GM23338 (cell line): ENCODE measurements at regions not wholly inside any gene's neighbourhood (a gene's known extent, or its start where the extent isn't known, plus 50 kb on each side); places are given as distances from the start of the nearest gene placed in this dataset.

ENCODE experiments used
- ATAC-seq: fragments of 200-7000 bp; cut with Tn5 transposase; 3 replicates; pipeline ENCODE4 v1.9.1; 2020
- DNase-seq: peaks from one replicate; pipeline ENCODE4 v3.0.0-alpha.2; 2015; ENCODE audit warnings: low spot score
- H2AFZ ChIP-seq: fragments of 200-600 bp; sonication (generic); 2 replicates; pipeline ENCODE4 v1.8.0; 2016; ENCODE audit warnings: antibody characterized with exemption, mild to moderate bottlenecking, moderate library complexity
- H3F3A ChIP-seq: fragments of 200-600 bp; sonication (generic); replicated peaks from 2 replicates; pipeline ENCODE4 v1.8.0; 2017; ENCODE audit warnings: antibody characterized with exemption, mixed run types, low read depth
- H3K27ac ChIP-seq: fragments of 200-600 bp; sonication (generic); 2 replicates; pipeline ENCODE4 v1.6.1; 2016; ENCODE audit warnings: low read depth
- H3K27me3 ChIP-seq: fragments of 200-600 bp; sonication (generic); 2 replicates; pipeline ENCODE4 v1.8.0; 2016; ENCODE audit warnings: mild to moderate bottlenecking, mixed run types, moderate library complexity; ENCODE audit not compliant: insufficient read depth
- H3K36me3 ChIP-seq: fragments of 200-600 bp; sonication (generic); 2 replicates; pipeline ENCODE4 v1.8.0; 2016; ENCODE audit warnings: mild to moderate bottlenecking; ENCODE audit not compliant: insufficient read depth
- H3K4me1 ChIP-seq: fragments of 200-600 bp; sonication (generic); 2 replicates; pipeline ENCODE4 v1.8.0; 2016; ENCODE audit warnings: mild to moderate bottlenecking, moderate library complexity; ENCODE audit not compliant: insufficient read depth
- H3K4me2 ChIP-seq: fragments of 200-600 bp; sonication (generic); 2 replicates; pipeline ENCODE4 v1.7.1; 2017; ENCODE audit warnings: mixed run types
- H3K4me3 ChIP-seq: fragments of 200-600 bp; sonication (generic); 2 replicates; pipeline ENCODE4 v1.6.1; 2016; ENCODE audit warnings: mixed run types
- H3K79me2 ChIP-seq: fragments of 200-600 bp; sonication (generic); replicated peaks from 2 replicates; pipeline ENCODE4 v1.8.0; 2017; ENCODE audit warnings: mild to moderate bottlenecking; ENCODE audit not compliant: insufficient read depth
- H3K9me2 ChIP-seq: fragments of 200-600 bp; sonication (generic); 2 replicates; pipeline ENCODE4 v1.8.0; 2017; ENCODE audit not compliant: insufficient read depth
- H4K20me1 ChIP-seq: fragments of 200-600 bp; sonication (generic); replicated peaks from 2 replicates; pipeline ENCODE4 v1.8.0; 2017; ENCODE audit warnings: mild to moderate bottlenecking; ENCODE audit not compliant: insufficient read depth
- H3K27ac Mint-ChIP-seq: 2 replicates; pipeline ENCODE4 v1.8.0; 2020; ENCODE audit warnings: inconsistent platforms, mild to moderate bottlenecking, moderate library complexity, mixed read lengths
- H3K27me3 Mint-ChIP-seq: 3 replicates; pipeline ENCODE4 v1.8.0; 2022; ENCODE audit warnings: low read depth, mild to moderate bottlenecking, moderate library complexity, mixed read lengths, inconsistent platforms; ENCODE audit not compliant: insufficient read depth, poor library complexity
- H3K36me3 Mint-ChIP-seq: 3 replicates; pipeline ENCODE4 v1.8.0; 2021; ENCODE audit warnings: low read depth, mild to moderate bottlenecking, inconsistent platforms, moderate library complexity, mixed read lengths
- H3K4me1 Mint-ChIP-seq: 3 replicates; pipeline ENCODE4 v1.8.0; 2020; ENCODE audit warnings: mild to moderate bottlenecking, inconsistent platforms, mixed read lengths
- H3K4me3 Mint-ChIP-seq: 3 replicates; pipeline ENCODE4 v1.8.0; 2021; ENCODE audit warnings: moderate library complexity, mild to moderate bottlenecking, inconsistent platforms, mixed read lengths
- H3K9me3 Mint-ChIP-seq: 3 replicates; pipeline ENCODE4 v1.8.0; 2020; ENCODE audit warnings: moderate library complexity, mild to moderate bottlenecking, inconsistent platforms, mixed read lengths
- CREB1 ChIP-seq: fragments of 250-450 bp; sonication (Bioruptor Pico); IDR thresholded peaks from 2 replicates; pipeline ENCODE4 v1.5.0; 2020; ENCODE audit warnings: low read depth, mild to moderate bottlenecking, moderate library complexity
- EZH2 ChIP-seq: fragments of 200-600 bp; sonication (generic); IDR thresholded peaks from one replicate; pipeline ENCODE4 v1.8.0; 2017; ENCODE audit warnings: antibody characterized with exemption, mild to moderate bottlenecking, low read depth; ENCODE audit not compliant: unreplicated experiment
- EZH2phosphoT487 ChIP-seq: fragments of 200-600 bp; sonication (generic); IDR thresholded peaks from one replicate; pipeline ENCODE4 v1.8.1; 2018; ENCODE audit warnings: antibody characterized with exemption; ENCODE audit not compliant: unreplicated experiment
- JUNB ChIP-seq: IDR thresholded peaks from one replicate; pipeline ENCODE4 v1.6.1; 2016; ENCODE audit warnings: antibody characterized with exemption; ENCODE audit not compliant: unreplicated experiment
- NANOG ChIP-seq: IDR thresholded peaks from 2 replicates; pipeline ENCODE4 v1.6.1; 2016; ENCODE audit warnings: antibody characterized with exemption, borderline replicate concordance
- POLR2AphosphoS5 ChIP-seq: IDR thresholded peaks from 2 replicates; pipeline ENCODE4 v1.6.1; 2016; ENCODE audit warnings: antibody characterized with exemption, low read depth
- STAT1 ChIP-seq: IDR thresholded peaks from one replicate; pipeline ENCODE4 v1.6.1; 2016; ENCODE audit warnings: antibody characterized with exemption; ENCODE audit not compliant: unreplicated experiment
- ZNF114 ChIP-seq: fragments of 250-450 bp; sonication (Bioruptor Pico); IDR thresholded peaks from 2 replicates; pipeline ENCODE4 v1.5.0; 2020; ENCODE audit warnings: mild to moderate bottlenecking, moderate library complexity
- ZNF331 ChIP-seq: fragments of 250-450 bp; sonication (Bioruptor Pico); IDR thresholded peaks from 2 replicates; pipeline ENCODE4 v1.5.0; 2020; ENCODE audit warnings: low read depth, mild to moderate bottlenecking, moderate library complexity
- TF ChIP-seq, protein P1 (sequence below): IDR thresholded peaks from one replicate; pipeline ENCODE4 v1.6.1; 2018; ENCODE audit warnings: antibody characterized with exemption; ENCODE audit not compliant: unreplicated experiment
- TF ChIP-seq, protein P2 (sequence below): IDR thresholded peaks from 2 replicates; pipeline ENCODE4 v1.6.1; 2016; ENCODE audit warnings: antibody characterized with exemption
- TF ChIP-seq, protein P3 (sequence below): fragments of 250-450 bp; sonication (Bioruptor Pico); IDR thresholded peaks from 2 replicates; pipeline ENCODE4 v1.5.0; 2020; ENCODE audit warnings: mild to moderate bottlenecking, moderate library complexity
- TF ChIP-seq, protein P4 (sequence below), 2 experiments: fragments of 200-600 bp in 1 of 2; sonication (generic) in 1 of 2; conservative IDR thresholded peaks; 2 replicates each; pipeline versions ENCODE4 v1.5.1 to v1.6.1; 2016 to 2017; ENCODE audit warnings: antibody characterized with exemption in 2 of 2, low read depth in 2 of 2, mild to moderate bottlenecking in 2 of 2, moderate library complexity in 1 of 2

DNA sequence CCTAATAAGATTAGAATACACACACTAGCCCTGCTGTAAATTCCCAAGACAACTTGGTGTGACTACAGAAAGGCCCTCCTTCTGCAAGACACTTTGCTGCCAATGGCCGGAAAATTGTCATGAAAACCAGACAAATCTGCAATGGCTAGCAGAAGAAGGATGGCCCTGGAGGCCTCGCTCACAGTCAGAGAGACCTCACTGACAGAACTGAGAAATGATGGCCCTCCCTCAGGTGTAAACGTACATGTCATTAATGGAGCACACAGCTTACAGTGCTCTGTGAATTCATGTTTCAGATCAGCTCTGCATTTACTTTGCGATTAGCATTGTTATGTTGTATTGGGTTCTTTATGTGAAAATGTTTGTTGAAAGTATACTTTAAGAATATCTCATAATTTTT lies 202.9 kb upstream of the N4BP1 start (continued):
- TF ChIP-seq EZH2 (no peak), JUNB (no peak)

DNA sequence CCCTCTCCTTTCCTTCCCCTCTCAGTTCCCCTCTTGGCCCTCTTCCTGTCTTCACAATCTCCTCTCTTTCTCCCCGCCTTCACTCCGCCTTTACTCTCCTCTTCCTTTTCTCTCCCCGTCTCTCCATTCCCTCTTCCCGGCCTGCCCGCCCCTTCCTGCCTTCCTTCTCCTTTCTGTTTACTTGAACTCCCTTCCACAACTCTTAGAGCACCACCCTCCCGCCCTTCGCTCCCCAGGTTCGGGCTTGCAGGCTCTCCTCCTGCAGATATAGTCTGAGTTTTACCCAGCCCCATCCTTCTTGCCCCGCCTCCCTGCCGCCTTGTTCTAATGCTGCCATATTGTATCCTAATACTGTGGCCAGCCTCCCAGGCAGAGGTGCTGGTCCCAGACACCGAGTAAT lies 201.5 kb upstream of the N4BP1 start:
- DNase-seq = peak; percentile 63
- Mint-ChIP-seq H3K9me3 (no peaks in the 10 kb centered on the region), H3K27me3 (peaks cover 27% of the 10 kb centered on the region), H3K27ac (no peak overlapping the region), H3K36me3 (no peaks in the 10 kb centered on the region), H3K4me3 (peak overlapping the region; percentile 77), H3K4me1 (peaks cover 14% of the 10 kb centered on the region; the same call in 2 of the 3 replicates)
- Histone ChIP-seq H3K4me1 (peaks cover 11% of the 10 kb centered on the region; the same call in 1 of the 2 replicates), H3K27me3 (peaks cover 51% of the 10 kb centered on the region), H3K9me2 (no peaks in the 10 kb centered on the region; the same call in 1 of the 2 replicates), H3K4me3 (peak overlapping the region; percentile 62), H3K36me3 (no peaks in the 10 kb centered on the region), H4K20me1 (no peaks in the 10 kb centered on the region), H3K27ac (no peak overlapping the region), H3K79me2 (no peaks in the 10 kb centered on the region), H2AFZ (peak overlapping the region; percentile 84), H3K4me2 (peak overlapping the region; percentile 84), H3F3A (no peaks in the 10 kb centered on the region)
- ATAC-seq = peak; percentile 62
- TF ChIP-seq STAT1 (no peak), JUNB (no peak), ZNF114 (CRISPR knock-in tag) (no peak), EZH2 (no peak), POLR2AphosphoS5 (no peak), EZH2phosphoT487 (no peak), ZNF331 (CRISPR knock-in tag) (no peak), NANOG (no peak), CREB1 (CRISPR knock-in tag) (no peak)
- TF ChIP-seq, protein P1, sequence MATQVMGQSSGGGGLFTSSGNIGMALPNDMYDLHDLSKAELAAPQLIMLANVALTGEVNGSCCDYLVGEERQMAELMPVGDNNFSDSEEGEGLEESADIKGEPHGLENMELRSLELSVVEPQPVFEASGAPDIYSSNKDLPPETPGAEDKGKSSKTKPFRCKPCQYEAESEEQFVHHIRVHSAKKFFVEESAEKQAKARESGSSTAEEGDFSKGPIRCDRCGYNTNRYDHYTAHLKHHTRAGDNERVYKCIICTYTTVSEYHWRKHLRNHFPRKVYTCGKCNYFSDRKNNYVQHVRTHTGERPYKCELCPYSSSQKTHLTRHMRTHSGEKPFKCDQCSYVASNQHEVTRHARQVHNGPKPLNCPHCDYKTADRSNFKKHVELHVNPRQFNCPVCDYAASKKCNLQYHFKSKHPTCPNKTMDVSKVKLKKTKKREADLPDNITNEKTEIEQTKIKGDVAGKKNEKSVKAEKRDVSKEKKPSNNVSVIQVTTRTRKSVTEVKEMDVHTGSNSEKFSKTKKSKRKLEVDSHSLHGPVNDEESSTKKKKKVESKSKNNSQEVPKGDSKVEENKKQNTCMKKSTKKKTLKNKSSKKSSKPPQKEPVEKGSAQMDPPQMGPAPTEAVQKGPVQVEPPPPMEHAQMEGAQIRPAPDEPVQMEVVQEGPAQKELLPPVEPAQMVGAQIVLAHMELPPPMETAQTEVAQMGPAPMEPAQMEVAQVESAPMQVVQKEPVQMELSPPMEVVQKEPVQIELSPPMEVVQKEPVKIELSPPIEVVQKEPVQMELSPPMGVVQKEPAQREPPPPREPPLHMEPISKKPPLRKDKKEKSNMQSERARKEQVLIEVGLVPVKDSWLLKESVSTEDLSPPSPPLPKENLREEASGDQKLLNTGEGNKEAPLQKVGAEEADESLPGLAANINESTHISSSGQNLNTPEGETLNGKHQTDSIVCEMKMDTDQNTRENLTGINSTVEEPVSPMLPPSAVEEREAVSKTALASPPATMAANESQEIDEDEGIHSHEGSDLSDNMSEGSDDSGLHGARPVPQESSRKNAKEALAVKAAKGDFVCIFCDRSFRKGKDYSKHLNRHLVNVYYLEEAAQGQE = no peak
- TF ChIP-seq, protein P2, sequence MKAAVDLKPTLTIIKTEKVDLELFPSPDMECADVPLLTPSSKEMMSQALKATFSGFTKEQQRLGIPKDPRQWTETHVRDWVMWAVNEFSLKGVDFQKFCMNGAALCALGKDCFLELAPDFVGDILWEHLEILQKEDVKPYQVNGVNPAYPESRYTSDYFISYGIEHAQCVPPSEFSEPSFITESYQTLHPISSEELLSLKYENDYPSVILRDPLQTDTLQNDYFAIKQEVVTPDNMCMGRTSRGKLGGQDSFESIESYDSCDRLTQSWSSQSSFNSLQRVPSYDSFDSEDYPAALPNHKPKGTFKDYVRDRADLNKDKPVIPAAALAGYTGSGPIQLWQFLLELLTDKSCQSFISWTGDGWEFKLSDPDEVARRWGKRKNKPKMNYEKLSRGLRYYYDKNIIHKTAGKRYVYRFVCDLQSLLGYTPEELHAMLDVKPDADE = no peak
- TF ChIP-seq, protein P3, sequence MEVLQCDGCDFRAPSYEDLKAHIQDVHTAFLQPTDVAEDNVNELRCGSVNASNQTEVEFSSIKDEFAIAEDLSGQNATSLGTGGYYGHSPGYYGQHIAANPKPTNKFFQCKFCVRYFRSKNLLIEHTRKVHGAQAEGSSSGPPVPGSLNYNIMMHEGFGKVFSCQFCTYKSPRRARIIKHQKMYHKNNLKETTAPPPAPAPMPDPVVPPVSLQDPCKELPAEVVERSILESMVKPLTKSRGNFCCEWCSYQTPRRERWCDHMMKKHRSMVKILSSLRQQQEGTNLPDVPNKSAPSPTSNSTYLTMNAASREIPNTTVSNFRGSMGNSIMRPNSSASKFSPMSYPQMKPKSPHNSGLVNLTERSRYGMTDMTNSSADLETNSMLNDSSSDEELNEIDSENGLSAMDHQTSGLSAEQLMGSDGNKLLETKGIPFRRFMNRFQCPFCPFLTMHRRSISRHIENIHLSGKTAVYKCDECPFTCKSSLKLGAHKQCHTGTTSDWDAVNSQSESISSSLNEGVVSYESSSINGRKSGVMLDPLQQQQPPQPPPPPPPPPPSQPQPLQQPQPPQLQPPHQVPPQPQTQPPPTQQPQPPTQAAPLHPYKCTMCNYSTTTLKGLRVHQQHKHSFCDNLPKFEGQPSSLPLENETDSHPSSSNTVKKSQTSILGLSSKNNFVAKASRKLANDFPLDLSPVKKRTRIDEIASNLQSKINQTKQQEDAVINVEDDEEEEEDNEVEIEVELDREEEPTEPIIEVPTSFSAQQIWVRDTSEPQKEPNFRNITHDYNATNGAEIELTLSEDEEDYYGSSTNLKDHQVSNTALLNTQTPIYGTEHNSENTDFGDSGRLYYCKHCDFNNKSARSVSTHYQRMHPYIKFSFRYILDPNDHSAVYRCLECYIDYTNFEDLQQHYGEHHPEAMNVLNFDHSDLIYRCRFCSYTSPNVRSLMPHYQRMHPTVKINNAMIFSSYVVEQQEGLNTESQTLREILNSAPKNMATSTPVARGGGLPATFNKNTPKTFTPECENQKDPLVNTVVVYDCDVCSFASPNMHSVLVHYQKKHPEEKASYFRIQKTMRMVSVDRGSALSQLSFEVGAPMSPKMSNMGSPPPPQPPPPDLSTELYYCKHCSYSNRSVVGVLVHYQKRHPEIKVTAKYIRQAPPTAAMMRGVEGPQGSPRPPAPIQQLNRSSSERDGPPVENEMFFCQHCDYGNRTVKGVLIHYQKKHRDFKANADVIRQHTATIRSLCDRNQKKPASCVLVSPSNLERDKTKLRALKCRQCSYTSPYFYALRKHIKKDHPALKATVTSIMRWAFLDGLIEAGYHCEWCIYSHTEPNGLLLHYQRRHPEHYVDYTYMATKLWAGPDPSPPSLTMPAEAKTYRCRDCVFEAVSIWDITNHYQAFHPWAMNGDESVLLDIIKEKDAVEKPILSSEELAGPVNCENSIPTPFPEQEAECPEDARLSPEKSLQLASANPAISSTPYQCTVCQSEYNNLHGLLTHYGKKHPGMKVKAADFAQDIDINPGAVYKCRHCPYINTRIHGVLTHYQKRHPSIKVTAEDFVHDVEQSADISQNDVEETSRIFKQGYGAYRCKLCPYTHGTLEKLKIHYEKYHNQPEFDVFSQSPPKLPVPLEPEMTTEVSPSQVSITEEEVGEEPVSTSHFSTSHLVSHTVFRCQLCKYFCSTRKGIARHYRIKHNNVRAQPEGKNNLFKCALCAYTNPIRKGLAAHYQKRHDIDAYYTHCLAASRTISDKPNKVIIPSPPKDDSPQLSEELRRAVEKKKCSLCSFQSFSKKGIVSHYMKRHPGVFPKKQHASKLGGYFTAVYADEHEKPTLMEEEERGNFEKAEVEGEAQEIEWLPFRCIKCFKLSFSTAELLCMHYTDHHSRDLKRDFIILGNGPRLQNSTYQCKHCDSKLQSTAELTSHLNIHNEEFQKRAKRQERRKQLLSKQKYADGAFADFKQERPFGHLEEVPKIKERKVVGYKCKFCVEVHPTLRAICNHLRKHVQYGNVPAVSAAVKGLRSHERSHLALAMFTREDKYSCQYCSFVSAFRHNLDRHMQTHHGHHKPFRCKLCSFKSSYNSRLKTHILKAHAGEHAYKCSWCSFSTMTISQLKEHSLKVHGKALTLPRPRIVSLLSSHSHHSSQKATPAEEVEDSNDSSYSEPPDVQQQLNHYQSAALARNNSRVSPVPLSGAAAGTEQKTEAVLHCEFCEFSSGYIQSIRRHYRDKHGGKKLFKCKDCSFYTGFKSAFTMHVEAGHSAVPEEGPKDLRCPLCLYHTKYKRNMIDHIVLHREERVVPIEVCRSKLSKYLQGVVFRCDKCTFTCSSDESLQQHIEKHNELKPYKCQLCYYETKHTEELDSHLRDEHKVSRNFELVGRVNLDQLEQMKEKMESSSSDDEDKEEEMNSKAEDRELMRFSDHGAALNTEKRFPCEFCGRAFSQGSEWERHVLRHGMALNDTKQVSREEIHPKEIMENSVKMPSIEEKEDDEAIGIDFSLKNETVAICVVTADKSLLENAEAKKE (CRISPR knock-in tag) = no peak
- TF ChIP-seq, protein P4, sequence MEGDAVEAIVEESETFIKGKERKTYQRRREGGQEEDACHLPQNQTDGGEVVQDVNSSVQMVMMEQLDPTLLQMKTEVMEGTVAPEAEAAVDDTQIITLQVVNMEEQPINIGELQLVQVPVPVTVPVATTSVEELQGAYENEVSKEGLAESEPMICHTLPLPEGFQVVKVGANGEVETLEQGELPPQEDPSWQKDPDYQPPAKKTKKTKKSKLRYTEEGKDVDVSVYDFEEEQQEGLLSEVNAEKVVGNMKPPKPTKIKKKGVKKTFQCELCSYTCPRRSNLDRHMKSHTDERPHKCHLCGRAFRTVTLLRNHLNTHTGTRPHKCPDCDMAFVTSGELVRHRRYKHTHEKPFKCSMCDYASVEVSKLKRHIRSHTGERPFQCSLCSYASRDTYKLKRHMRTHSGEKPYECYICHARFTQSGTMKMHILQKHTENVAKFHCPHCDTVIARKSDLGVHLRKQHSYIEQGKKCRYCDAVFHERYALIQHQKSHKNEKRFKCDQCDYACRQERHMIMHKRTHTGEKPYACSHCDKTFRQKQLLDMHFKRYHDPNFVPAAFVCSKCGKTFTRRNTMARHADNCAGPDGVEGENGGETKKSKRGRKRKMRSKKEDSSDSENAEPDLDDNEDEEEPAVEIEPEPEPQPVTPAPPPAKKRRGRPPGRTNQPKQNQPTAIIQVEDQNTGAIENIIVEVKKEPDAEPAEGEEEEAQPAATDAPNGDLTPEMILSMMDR (conservative IDR thresholded peaks at IDR 0.05; ENCODE audit: low read depth in 2 of 2) = no peak
